ENCODE measurements at regions not wholly inside any gene's neighbourhood (a gene's known extent, or its start where the extent isn't known, plus 50 kb on each side); places are given as distances from the start of the nearest gene placed in this dataset.

GRCh38 chr6:67237277-67237676 is 1397.8 kb upstream of the ADGRB3 start:
- no peak for DNase-seq
- Mint-ChIP-seq H3K27ac (ENCODE audit: unreplicated experiment) (no peak overlapping the region), H3K9me3 (ENCODE audit: low read depth, unreplicated experiment) (peaks cover 7% of the 10 kb centered on the region), H3K36me3 (ENCODE audit: insufficient read depth, unreplicated experiment) (no peaks in the 10 kb centered on the region), H3K4me1 (ENCODE audit: low read depth, unreplicated experiment) (no peaks in the 10 kb centered on the region), H3K27me3 (ENCODE audit: unreplicated experiment) (no peaks in the 10 kb centered on the region), H3K4me3 (ENCODE audit: low read depth, unreplicated experiment) (no peak overlapping the region)
- CTCF ChIA-PET: no interaction called here
- TF ChIP-seq, protein P1, sequence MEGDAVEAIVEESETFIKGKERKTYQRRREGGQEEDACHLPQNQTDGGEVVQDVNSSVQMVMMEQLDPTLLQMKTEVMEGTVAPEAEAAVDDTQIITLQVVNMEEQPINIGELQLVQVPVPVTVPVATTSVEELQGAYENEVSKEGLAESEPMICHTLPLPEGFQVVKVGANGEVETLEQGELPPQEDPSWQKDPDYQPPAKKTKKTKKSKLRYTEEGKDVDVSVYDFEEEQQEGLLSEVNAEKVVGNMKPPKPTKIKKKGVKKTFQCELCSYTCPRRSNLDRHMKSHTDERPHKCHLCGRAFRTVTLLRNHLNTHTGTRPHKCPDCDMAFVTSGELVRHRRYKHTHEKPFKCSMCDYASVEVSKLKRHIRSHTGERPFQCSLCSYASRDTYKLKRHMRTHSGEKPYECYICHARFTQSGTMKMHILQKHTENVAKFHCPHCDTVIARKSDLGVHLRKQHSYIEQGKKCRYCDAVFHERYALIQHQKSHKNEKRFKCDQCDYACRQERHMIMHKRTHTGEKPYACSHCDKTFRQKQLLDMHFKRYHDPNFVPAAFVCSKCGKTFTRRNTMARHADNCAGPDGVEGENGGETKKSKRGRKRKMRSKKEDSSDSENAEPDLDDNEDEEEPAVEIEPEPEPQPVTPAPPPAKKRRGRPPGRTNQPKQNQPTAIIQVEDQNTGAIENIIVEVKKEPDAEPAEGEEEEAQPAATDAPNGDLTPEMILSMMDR (IDR thresholded peaks at IDR 0.05; ENCODE audit: unreplicated experiment): no peak
- intact Hi-C loops (cut with micrococcal nuclease; ENCODE audit: unreplicated experiment): no loop called here
- no TSS peak for BruUV-seq (replicated peaks)

- Mint-ChIP-seq H3K36me3 (ENCODE audit: insufficient read depth, unreplicated experiment) (no peaks in the 10 kb centered on the region), H3K9me3 (ENCODE audit: low read depth, unreplicated experiment) (peaks cover 12% of the 10 kb centered on the region), H3K4me3 (ENCODE audit: low read depth, unreplicated experiment) (no peak overlapping the region), H3K4me1 (ENCODE audit: low read depth, unreplicated experiment) (no peaks in the 10 kb centered on the region), H3K27me3 (ENCODE audit: unreplicated experiment) (no peaks in the 10 kb centered on the region), H3K27ac (ENCODE audit: unreplicated experiment) (no peak overlapping the region)
- BruUV-seq (replicated peaks): no TSS peak
- no peak for DNase-seq
- intact Hi-C loops (cut with micrococcal nuclease; ENCODE audit: unreplicated experiment): no loop called here
- CTCF ChIA-PET: no interaction called here
- TF ChIP-seq, protein P1 (IDR thresholded peaks at IDR 0.05; ENCODE audit: unreplicated experiment): no peak
Observed at GRCh38 chr6:67231092-67231491, 1404.0 kb upstream of the ADGRB3 start.

GRCh38 chr6:67224989-67225388 is 1410.1 kb upstream of the ADGRB3 start:
- Mint-ChIP-seq H3K4me1 (ENCODE audit: low read depth, unreplicated experiment) (no peaks in the 10 kb centered on the region), H3K9me3 (ENCODE audit: low read depth, unreplicated experiment) (peaks cover 16% of the 10 kb centered on the region), H3K4me3 (ENCODE audit: low read depth, unreplicated experiment) (no peak overlapping the region), H3K27ac (ENCODE audit: unreplicated experiment) (no peak overlapping the region), H3K36me3 (ENCODE audit: insufficient read depth, unreplicated experiment) (no peaks in the 10 kb centered on the region), H3K27me3 (ENCODE audit: unreplicated experiment) (no peaks in the 10 kb centered on the region)
- BruUV-seq (replicated peaks): no TSS peak
- intact Hi-C loops (cut with micrococcal nuclease; ENCODE audit: unreplicated experiment): no loop called here
- CTCF ChIA-PET: no interaction called here
- TF ChIP-seq, protein P1 (IDR thresholded peaks at IDR 0.05; ENCODE audit: unreplicated experiment): no peak
- DNase-seq: no peak

- no peak for DNase-seq
- Mint-ChIP-seq H3K4me3 (ENCODE audit: low read depth, unreplicated experiment) (no peak overlapping the region), H3K27ac (ENCODE audit: unreplicated experiment) (no peak overlapping the region), H3K27me3 (ENCODE audit: unreplicated experiment) (no peaks in the 10 kb centered on the region), H3K4me1 (ENCODE audit: low read depth, unreplicated experiment) (no peaks in the 10 kb centered on the region), H3K36me3 (ENCODE audit: insufficient read depth, unreplicated experiment) (no peaks in the 10 kb centered on the region), H3K9me3 (ENCODE audit: low read depth, unreplicated experiment) (peaks cover 11% of the 10 kb centered on the region)
- TF ChIP-seq, protein P1 (IDR thresholded peaks at IDR 0.05; ENCODE audit: unreplicated experiment): no peak
- intact Hi-C loops (cut with micrococcal nuclease; ENCODE audit: unreplicated experiment): no loop called here
- no TSS peak for BruUV-seq (replicated peaks)
- CTCF ChIA-PET: no interaction called here
Observed at GRCh38 chr6:67221226-67221625, 1413.9 kb upstream of the ADGRB3 start.

DNA sequence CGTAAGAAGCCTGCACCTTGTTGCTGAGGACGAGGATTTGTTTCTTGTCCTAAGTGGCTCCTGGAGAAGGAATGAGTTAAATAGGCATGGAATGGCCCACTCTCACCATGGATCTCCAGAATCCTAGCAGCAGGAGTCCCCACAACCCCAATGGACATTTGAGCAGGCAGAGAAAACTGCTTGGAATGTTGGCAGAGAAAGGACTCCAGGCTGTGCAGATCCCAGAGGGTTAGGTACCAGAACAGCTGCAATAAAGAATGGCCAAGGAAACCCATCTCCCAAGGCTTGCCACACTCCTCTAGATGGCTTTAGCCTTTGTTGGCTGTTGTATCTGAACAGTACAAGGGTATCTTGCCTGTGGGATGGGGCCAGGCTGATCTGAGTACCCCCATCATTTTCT is 1415.7 kb upstream of the ADGRB3 start:
- Mint-ChIP-seq H3K4me1 (ENCODE audit: low read depth, unreplicated experiment) (no peaks in the 10 kb centered on the region), H3K9me3 (ENCODE audit: low read depth, unreplicated experiment) (peaks cover 10% of the 10 kb centered on the region), H3K27me3 (ENCODE audit: unreplicated experiment) (no peaks in the 10 kb centered on the region), H3K36me3 (ENCODE audit: insufficient read depth, unreplicated experiment) (no peaks in the 10 kb centered on the region), H3K4me3 (ENCODE audit: low read depth, unreplicated experiment) (no peak overlapping the region), H3K27ac (ENCODE audit: unreplicated experiment) (no peak overlapping the region)
- intact Hi-C loops (cut with micrococcal nuclease; ENCODE audit: unreplicated experiment): no loop called here
- TF ChIP-seq, protein P1 (IDR thresholded peaks at IDR 0.05; ENCODE audit: unreplicated experiment): no peak
- CTCF ChIA-PET: no interaction called here
- DNase-seq: no peak
- BruUV-seq (replicated peaks): no TSS peak

Data from Calu3 (cell line).